DND-41 (cell line): ENCODE measurements at regions not wholly inside any gene's neighbourhood (a gene's known extent, or its start where the extent isn't known, plus 50 kb on each side); places are given as distances from the start of the nearest gene placed in this dataset.

Source experiments
- EZH2 ChIP-seq: IDR thresholded peaks from 3 replicates; pipeline ENCODE4 v1.6.1; 2012; ENCODE audit warnings: borderline replicate concordance, low read depth, mild to moderate bottlenecking, moderate library complexity, low read length, inconsistent platforms; ENCODE audit not compliant: severe bottlenecking
- TF ChIP-seq, protein P1 (sequence below): IDR thresholded peaks from 2 replicates; pipeline ENCODE4 v1.5.1; 2012; ENCODE audit warnings: borderline replicate concordance, low read length, moderate library complexity, mild to moderate bottlenecking; ENCODE audit not compliant: poor library complexity, severe bottlenecking; ENCODE audit errors: extremely low read depth

DNA sequence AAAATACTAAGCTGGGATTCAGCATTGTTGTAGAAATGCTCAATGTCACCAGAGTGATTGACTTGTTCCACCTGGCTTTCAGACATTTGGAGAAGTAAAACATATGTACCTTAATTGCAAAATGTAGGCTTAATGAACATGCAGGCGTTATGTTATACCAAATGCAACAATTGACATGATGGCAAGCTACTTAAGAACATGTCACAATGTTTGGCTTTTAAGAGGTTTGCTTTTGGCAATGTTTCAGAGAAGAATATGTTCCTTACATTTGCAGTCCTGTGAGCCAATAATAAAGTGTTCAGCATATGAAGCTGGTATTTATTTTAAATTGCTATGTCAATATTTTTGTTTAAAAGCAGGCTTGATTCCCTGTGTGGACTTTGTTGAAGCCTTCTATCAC lies 111.7 kb upstream of the NUDT12 start:
- no peak for TF ChIP-seq EZH2
- TF ChIP-seq, protein P1, sequence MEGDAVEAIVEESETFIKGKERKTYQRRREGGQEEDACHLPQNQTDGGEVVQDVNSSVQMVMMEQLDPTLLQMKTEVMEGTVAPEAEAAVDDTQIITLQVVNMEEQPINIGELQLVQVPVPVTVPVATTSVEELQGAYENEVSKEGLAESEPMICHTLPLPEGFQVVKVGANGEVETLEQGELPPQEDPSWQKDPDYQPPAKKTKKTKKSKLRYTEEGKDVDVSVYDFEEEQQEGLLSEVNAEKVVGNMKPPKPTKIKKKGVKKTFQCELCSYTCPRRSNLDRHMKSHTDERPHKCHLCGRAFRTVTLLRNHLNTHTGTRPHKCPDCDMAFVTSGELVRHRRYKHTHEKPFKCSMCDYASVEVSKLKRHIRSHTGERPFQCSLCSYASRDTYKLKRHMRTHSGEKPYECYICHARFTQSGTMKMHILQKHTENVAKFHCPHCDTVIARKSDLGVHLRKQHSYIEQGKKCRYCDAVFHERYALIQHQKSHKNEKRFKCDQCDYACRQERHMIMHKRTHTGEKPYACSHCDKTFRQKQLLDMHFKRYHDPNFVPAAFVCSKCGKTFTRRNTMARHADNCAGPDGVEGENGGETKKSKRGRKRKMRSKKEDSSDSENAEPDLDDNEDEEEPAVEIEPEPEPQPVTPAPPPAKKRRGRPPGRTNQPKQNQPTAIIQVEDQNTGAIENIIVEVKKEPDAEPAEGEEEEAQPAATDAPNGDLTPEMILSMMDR: no peak
